SK-N-SH (cell line): ENCODE measurements at regions not wholly inside any gene's neighbourhood (a gene's known extent, or its start where the extent isn't known, plus 50 kb on each side); places are given as distances from the start of the nearest gene placed in this dataset.

Experiments
- CHD2 ChIP-seq: fragments of 150-350 bp; IDR thresholded peaks from 2 replicates; pipeline ENCODE4 v1.6.1; 2018; ENCODE audit warnings: low read length; ENCODE audit not compliant: partially characterized antibody
- CTCF ChIP-seq: fragments of 200-600 bp; sonication (generic); IDR thresholded peaks from 2 replicates; pipeline ENCODE4 v1.6.1; 2017; ENCODE audit warnings: antibody characterized with exemption, mild to moderate bottlenecking, moderate library complexity
- EP300 ChIP-seq, 2 experiments: IDR thresholded peaks; 2 replicates each; pipeline versions ENCODE4 v1.4.0 to v1.6.1; 2012; ENCODE audit warnings: borderline replicate concordance in 1 of 2, low read depth in 1 of 2, low read length in 1 of 2
- FOXM1 ChIP-seq: IDR thresholded peaks from 2 replicates; pipeline ENCODE4 v1.4.0; 2012; ENCODE audit warnings: low read depth, mild to moderate bottlenecking
- MAX ChIP-seq: IDR thresholded peaks from 2 replicates; pipeline ENCODE4 v1.4.0; 2012; ENCODE audit warnings: low read depth
- NFIC ChIP-seq: IDR thresholded peaks from 2 replicates; pipeline ENCODE4 v1.4.0; 2012; ENCODE audit warnings: borderline replicate concordance
- POLR2AphosphoS5 ChIP-seq: IDR thresholded peaks from 2 replicates; pipeline ENCODE4 v1.6.1; 2012; ENCODE audit warnings: low read depth, low read length
- RAD21 ChIP-seq: IDR thresholded peaks from 2 replicates; pipeline ENCODE4 v1.6.1; 2012; ENCODE audit warnings: mild to moderate bottlenecking, low read length
- SIN3A ChIP-seq: IDR thresholded peaks from 2 replicates; pipeline ENCODE4 v1.6.1; 2012; ENCODE audit warnings: low read depth, mild to moderate bottlenecking, low read length, moderate library complexity, borderline replicate concordance
- TAF1 ChIP-seq: IDR thresholded peaks from 2 replicates; pipeline ENCODE4 v1.6.1; 2012; ENCODE audit warnings: low read depth, mild to moderate bottlenecking, low read length, moderate library complexity, borderline replicate concordance
- TEAD4 ChIP-seq: IDR thresholded peaks from 2 replicates; pipeline ENCODE4 v1.4.0; 2012; ENCODE audit warnings: mild to moderate bottlenecking, borderline replicate concordance; ENCODE audit not compliant: insufficient read depth
- USF2 ChIP-seq: fragments of 150-350 bp; IDR thresholded peaks from 2 replicates; pipeline ENCODE4 v1.6.1; 2017; ENCODE audit warnings: antibody characterized with exemption, low read length, low read depth, borderline replicate concordance
- YY1 ChIP-seq: IDR thresholded peaks from 2 replicates; pipeline ENCODE4 v1.4.0; 2012; ENCODE audit warnings: low read depth, mild to moderate bottlenecking
- ZBTB33 ChIP-seq: IDR thresholded peaks from 2 replicates; pipeline ENCODE4 v1.4.0; 2012; ENCODE audit warnings: low read depth, borderline replicate concordance

GRCh38 chr16:56066617-56067016, 124.7 kb upstream of the GNAO1 start:
- TF ChIP-seq POLR2AphosphoS5 (no peak), CTCF (no peak), TAF1 (no peak), SIN3A (no peak), YY1 (no peak), RAD21 (no peak), EP300 (IDR thresholded peaks at IDR 0.05; ENCODE audit: borderline replicate concordance in 1 of 2, low read depth in 1 of 2, low read length in 1 of 2) (no peak), MAX (no peak), CHD2 (no peak), TEAD4 (no peak), USF2 (no peak), FOXM1 (no peak), ZBTB33 (no peak), NFIC (no peak)
